HG03378 (cell line): ENCODE measurements at regions not wholly inside any gene's neighbourhood (a gene's known extent, or its start where the extent isn't known, plus 50 kb on each side); places are given as distances from the start of the nearest gene placed in this dataset.
"Not testable (repeated sequence)": the region's sequence is repeated elsewhere in the genome, so short reads cannot be mapped to it uniquely, and the experiment has no call there.

Experiments
- ATAC-seq: cut with Tn5 transposase; IDR thresholded peaks from one replicate; pipeline ENCODE4 v1.9.1; 2021; ENCODE audit warnings: mild to moderate bottlenecking, moderate library complexity; ENCODE audit not compliant: unreplicated experiment

DNA sequence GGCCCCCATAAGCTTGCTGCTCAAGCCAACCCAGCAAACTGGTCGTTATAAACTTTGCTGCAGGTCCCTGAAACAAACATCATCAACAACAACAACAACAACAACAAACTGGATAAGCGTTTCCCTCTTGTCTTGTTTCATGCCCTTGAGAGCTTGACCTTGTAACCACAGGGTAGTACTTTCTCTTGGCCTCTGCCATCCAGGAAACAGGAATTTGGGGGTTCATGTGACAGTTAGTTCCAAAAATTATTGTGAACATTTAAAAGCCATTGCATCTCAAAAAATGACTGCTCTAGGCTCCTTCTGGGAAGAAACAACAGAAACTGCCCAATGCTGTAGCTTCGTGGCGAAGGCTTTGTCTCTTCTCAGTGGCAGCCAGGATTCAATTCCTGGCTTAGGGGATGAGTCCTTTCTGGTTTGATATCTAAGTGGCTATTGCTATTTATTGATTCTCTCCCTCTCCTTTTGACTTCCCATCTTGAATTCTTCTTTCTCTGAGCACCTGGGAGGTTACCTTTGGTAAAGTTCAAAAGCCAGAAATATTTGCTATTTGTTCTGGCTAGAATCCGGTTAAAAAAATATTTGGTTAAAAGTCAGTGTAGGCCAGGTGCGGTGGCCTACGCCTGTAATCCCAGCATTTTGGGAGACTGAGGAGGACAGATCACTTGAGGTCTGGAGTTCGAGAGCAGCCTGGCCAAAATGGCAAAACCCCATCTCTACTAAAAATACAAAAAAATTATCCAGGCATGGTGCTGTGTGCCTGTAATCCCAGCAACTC lies 52.0 kb upstream of the CPM start:
- no peak for ATAC-seq

DNA sequence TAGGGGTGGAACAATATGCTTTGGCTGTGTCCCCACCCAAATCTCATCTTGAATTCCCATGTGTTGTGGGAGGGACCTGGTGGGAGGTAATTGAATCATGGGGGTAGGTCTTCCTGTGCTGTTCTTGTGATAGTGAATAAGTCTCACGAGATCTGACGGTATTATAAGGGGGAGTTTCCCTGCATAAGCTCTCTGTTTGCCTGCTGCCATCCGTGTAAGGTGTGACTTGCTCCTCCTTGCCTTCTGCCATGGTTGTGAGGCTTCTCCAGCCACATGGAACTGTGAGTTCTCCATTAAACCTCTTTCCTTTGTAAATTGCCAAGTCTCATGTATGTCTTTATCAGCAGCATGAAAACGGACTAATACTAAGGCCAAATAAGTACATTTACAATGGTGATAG lies 64.6 kb upstream of the CPM start:
- ATAC-seq, result not testable (repeated sequence)

DNA sequence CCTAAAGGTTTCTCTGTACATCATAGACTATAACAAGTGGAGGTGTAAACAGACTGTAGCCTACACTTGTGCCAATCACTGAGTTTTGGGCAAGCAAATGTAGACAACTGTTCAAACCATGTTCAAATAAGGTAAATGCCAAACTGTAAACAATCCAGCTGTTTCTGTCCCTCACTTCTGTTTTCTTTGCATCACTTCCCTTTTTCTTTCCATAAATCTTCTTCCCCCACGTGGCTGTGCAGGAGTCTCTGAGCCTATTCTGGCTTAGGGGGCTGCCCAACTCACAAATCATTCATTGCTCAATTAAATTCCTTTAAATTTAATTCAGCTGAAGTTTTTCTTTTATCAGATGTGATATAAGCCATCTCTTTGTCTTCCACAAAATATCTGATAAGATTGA lies 65.1 kb upstream of the CPM start:
- no peak for ATAC-seq

DNA sequence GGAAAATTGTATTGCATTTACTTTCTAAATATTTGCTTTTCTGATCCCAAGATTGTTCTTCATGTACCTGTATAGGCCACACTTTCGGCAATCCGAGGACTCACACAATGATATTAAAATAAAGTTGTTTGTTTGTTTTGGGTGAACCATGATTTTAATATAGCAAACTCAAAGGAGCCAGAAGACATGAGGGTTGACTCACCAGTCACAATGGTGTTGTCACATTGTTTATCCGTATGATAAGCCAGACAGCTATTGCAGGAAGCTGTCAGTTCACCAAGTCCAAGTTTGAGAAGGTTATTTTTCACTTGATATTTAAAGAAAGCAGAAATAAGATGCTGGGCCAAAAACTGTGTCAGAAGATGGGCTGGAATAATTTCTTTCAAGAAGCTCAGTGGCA lies 67.1 kb upstream of the CPM start:
- ATAC-seq, result no peak

DNA sequence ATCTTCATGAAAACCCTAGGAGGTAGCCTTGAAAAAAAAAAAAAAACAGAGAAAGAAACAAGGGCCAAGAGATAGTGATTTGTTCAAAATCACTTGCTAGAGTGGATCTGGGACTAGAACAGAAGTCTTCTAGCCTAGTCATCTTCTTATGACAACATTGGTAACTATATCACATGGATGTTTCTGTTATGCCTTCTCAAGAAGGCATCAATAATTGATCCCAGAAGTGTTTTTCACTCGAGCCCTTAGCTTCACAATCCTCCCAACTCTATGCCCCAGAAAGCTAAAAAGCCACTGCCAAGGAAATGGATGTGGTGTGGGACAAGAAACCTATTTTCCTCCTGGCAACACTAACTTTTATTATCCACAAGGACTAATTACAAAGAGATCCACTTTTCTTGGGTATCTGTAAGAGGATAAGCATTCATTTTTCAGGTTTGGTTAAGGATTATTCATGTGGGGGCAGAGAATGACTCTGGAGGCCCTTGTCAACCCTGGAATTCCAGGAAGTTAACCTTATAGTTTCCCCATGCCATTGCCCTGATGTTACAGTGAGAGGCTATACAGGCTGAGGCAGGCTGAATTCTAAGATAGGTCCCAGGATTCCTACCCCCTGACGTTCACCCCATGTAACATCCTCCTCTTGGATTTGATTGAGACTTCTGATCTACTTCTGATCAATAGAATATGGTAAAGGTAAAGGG lies 67.7 kb upstream of the CPM start:
- no peak for ATAC-seq

DNA sequence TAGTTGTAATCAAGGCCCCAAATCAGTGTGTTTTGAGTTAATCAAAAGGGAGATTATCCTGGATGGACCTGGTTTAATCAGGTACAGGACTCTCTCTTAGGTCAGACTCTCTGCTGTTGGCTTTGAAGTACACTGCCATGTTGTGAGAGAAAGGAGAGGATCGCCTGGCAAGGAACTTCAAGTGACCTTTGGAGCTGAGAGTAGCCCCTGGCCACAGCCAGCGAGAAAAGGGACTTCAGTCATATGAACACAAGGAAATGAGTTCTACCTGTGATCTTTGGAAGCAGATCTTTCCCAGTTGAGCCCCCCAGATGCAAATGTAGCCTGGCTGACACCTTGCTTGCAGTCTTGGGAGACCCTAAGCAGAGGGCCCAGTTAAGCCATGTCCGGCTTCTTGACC lies 68.3 kb upstream of the CPM start:
- no peak for ATAC-seq

DNA sequence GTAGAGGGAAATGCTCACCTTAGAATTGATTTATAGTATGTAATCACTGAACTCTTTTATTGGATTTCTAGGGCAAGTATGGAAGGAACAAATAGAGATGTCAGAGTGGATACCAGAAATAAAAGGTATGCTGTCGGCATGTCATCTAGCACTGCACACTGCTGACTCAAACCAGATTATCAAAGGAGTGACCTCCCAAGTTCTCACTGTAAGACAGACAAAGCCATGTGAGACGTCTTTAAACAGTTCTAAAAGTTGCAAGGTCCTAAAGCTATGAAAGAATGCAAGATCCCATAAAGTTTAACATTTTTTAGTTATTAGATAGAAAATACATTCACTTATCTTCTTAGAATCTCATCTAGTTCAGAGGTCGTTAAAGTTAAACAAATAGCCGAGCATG lies 70.0 kb upstream of the CPM start:
- no peak for ATAC-seq

DNA sequence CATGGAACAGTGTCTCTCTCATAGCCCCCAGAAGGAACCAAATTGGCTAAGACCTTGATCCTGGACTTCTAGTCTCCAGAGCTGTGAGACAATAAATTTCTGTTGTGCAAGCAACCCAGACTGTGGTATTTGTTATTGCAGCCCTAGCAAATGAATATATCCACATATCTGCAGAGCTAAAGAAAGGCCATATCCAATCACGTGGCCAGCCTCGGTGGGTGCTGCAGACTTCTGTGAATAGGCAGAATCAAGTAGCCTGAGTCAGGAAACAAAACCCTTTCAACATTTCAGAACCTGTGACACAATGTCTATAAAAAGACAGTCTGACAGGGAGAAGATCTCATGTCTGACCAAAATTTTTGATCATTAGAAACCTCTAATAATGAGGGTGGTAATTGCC lies 71.0 kb upstream of the CPM start:
- no peak for ATAC-seq

DNA sequence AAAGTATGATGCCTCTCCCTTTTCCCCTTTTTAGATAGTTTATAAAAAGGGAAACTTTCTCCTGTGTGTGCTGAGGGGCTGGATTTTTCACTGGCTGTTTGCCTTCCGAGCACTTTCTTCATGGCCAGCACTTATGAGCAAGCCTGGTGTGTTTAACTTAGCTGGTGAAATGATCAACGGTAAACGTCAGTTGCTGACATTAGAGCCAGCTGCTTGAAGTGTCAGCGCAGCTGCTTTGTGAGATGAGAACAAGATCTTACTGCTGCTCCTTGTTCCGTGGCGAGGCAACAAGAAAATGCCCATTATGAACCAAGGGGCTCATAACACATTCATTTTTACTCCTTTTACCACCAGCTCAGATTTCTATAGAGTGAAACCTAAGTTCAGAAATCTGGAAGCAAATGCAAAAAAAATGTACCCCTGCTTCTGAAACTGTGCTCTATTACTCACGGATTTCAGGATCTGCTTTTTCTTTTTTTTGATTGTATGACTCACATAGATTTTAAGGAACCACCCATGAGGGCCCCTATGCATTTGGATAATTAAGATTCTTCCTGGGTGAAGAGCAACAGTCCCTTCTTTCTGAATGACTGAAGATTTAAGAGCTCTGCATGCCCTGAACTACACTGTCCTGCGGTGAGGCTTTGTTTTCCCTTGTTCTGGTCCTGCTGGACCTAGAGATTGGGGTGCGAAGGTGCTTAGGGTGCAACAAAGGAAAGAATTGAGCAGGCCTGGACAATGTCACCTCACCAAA lies 74.3 kb upstream of the CPM start:
- ATAC-seq, result no peak

DNA sequence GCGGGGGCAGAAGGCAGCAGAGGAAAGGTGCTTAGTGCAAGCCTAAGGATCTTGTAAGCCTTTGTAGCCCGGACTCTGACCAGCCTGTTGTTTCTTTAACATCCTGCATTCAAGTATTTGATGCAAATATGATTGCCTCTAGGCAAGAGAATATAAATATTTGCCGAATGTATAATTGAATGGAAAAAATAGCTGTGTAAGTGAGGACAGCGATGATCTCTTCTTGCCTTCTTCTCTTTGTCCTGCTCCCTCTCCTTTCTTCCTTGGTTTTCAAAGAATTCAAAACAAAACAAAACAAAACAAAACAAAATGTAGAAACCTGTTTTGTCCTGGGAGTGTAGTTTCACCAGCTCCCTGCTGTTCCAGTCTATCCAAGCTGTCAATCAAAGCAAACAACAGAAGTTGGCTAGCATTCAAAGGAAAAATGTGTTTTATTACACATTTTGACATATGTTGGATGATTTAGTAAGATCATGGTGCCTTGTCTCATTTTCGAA lies 74.9 kb upstream of the CPM start:
- ATAC-seq, result no peak

DNA sequence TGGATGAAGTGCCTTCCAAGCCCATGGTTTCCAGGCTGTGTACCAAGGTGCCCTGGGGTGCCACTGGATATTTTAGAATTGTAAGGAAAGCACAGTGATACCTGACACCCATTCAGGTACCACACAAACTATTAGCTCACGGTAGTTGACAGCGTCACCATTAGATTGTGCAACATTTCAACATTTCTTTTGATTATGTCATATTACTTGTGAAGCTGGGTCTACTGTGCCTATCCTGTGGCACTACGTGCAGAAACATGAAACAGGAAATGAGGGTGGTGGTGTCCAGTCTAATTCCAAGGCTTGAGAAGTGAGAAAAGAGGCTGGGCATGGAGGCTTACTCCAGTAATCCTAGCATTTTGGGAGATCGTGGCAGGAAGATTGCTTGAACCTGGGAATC lies 75.5 kb upstream of the CPM start:
- ATAC-seq, result no peak

DNA sequence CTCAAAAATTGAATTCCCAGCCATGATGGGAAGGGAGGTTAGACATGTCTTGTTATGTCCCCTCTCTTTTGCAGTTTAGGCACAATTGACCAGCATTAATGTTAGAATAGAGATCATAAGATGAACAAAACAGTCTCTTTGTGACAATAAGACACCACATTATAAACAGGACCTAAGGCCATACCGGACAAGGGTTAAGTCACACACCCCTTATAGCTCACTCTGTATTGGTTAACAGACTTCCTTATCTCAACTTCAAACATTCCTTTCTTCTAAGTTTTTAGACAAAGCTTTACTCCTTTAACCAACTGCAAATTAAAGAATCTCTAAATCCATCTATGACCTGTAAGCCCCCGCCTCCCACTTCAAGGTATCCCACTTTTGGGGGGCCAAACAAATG lies 81.1 kb upstream of the CPM start:
- ATAC-seq, result no peak

DNA sequence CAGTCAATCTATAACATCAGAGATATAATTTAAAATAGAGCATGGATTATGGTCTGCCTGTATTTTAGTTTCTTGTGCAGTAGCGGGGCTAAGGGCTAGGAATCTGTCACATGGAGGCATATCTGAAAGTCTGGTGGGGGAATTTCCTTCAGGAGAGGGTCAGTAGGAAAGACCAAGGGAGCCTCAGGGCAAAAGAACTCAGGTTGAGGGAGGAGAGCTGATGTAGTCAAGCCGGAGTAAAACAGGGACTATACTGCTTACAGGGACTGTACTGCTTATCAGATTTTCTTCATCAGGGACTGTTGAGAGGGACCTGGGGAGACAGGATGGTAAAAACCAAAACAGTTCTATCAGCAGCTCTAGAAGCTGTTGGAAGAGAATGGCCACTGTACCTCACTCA lies 82.0 kb upstream of the CPM start:
- ATAC-seq, result no peak

DNA sequence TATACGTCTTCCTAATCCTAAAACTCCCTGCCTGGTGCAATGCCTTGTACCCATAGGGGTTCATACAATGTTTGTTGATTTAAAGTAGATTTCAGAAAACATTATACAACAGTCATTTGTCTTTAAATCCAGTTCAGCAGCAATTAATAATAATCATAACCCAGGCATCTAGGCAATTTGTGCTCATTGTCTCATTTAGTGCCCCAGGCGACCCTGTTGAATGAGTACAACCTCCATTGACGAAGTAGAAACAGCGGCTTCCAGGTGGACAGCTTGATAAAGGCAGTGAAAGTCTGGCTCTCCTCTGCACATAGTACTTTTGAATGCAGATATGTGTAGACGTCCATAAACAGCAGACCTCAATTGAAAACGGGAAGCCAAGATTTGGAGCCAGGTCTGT lies 82.9 kb upstream of the CPM start:
- ATAC-seq, result no peak

DNA sequence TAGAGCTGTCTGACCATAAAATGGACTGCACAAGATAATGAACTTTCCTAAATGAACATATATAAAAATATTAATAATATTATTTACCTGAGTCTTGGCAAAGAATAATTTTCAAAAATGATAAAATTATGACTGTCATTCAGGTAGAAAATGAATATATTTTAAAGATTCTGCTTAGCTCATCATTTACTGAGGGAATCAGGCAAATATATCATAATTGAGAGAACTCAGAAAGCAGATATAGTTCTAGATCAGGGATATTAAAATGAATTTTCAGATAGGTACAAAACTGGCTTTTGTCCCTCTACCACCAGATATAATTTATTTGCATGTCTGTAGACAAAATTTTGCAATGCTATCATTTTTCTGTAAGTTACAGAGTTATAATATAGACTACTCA lies 86.1 kb upstream of the CPM start:
- ATAC-seq, result no peak

DNA sequence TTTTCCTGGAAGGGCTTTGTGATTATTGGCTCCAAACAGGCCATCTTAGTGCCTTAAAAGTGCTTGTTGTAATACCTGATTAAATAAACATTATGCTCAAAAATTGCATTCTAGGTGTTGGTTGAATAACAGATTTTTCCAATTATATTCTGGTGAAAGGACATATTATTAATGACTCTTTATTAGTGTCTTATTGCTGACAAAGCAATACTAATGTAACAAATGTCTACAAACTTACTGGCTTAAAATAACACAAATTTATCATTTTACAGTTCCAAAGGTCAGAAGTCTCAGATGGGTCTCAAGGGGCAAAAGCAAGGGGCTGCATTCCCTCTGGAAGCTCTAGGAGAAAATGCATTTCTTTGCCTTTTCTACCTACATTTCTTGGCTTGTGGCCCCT lies 86.9 kb upstream of the CPM start:
- no peak for ATAC-seq

DNA sequence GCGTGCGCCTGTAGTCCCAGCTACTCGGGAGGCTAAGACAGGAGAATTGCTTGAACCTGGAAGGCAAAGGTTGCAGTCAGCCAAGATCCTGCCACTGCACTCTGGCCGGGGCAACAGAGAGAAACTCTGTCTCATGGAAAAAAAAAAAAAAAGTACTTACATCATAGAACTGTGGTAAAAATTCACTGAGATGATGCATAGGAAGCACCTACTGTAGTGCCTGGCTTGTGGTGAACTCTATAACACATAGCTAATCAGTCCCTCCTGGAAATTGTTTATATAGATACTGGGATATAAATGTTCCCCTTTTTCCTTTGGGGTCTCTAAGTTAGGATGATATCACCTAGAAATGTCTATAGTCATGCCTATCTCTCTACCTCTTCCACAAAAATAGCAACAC lies 89.7 kb upstream of the CPM start:
- ATAC-seq, result no peak

DNA sequence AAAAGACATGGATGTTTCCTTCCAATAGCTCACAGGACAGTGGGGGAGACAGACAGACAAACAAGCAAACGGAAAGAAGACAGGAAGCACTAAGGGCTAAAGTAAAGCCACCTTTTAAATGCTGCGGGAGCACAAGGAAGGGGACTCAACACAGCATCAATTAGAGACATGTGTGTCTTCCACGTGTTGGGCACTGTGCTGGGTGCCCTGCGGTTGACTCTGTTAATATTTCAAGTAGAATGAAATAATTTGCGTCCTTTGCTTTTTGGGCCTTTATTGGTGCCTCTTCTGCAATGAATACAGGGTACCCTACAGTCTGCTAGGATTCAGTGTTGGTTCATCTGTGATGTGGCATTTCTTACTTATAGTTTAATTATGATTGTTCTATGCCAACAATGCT lies 90.9 kb upstream of the CPM start:
- no peak for ATAC-seq

DNA sequence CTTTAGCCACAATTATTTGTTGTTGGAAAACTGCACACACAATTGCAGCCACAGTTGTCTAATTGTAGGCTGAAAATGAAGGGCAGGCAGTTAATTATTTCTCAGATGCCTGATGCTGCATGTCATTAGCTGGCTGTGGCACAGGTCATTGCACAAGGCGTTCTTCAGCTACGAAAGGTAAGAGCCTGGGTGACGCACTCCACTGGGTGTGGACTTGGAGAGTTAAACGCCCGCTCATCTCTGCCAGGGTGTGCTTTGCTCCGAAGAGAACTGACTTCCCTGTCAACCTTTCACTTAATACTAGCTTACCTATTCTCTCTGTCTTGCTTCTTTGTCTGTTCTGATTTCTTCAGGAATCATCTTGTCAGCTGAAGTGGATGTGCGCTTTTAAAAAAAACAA lies 91.4 kb upstream of the CPM start:
- ATAC-seq, result no peak

DNA sequence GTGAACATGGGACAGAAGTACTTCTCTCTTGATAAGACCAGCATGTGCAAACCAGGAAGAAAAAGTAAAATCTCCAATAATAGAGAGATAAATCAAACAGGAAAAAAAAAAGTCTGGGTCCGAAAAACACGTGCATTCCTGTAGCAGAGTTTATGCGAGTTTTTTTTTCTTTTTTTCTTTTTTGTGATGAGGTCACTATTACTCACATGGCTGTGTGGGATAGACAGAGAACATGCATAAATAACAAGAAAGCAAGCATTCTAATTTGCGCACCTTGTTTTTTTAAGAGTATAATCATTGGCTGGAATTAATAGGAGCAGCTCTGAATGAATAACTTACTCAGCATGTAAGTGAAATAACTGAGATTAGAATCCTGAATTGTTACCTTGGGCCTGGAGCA lies 91.9 kb upstream of the CPM start:
- no peak for ATAC-seq

DNA sequence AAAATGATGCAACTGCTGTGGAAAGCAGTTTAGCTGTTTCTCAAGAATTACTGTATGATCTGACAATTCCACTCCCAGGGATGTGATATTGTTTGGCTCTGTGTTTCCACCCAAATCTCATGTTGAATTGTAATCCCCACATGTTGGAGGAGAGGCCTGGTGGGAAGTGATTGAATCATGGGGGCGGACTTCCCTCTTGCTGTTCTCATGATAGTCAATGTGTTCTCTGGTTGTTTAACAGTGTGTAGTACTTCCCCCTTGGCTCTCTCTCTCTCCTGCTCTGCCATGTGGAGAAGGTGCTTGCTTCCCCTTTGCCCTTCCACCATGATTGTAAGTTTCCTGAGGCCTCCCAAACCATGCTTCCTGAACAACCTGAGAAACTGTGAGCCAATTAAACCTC lies 93.4 kb upstream of the CPM start:
- no peak for ATAC-seq

DNA sequence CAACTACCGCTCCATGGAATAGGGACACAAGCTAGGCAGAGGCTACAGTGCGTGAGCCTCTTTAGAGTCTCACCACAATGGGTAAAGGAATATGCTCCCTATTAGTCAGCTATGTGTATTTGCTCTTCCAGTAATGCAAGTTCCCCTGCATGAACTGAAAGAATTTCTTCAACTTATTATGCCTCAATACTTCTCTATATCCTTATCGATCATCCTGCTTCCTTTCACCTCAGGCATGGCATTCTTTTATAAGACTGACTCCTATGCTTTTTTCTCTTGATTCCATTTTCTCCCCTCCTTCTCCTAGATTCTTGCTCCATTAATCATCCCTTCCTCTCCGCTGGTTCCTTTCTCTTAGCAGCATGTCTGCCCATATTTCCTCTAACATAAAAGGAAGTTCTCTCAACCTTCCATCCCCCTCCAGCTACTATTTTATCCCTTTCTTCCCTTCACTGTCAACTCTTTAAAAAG lies 94.5 kb upstream of the CPM start:
- no peak for ATAC-seq
